Activated naive CD8-positive, alpha-beta T cell treated with anti-CD3 and anti-CD28 coated beads, Interleukin-2, amount 50 U/mL, for 24 hours (primary cell): ENCODE measurements at regions not wholly inside any gene's neighbourhood (a gene's known extent, or its start where the extent isn't known, plus 50 kb on each side); places are given as distances from the start of the nearest gene placed in this dataset.

ENCODE experiments used
- ATAC-seq: fragments of 150-1000 bp; cut with Tn5 transposase; one replicate; pipeline ENCODE4 v1.10.0; 2021
- DNase-seq: peaks from one replicate; pipeline ENCODE4 v3.0.0; 2021
- H3K27ac Mint-ChIP-seq: one replicate; pipeline ENCODE4 v1.8.0; 2021; ENCODE audit warnings: mild to moderate bottlenecking, mixed read lengths
- H3K27me3 Mint-ChIP-seq: one replicate; pipeline ENCODE4 v1.8.0; 2021; ENCODE audit warnings: mixed read lengths
- H3K36me3 Mint-ChIP-seq: one replicate; pipeline ENCODE4 v1.8.0; 2021; ENCODE audit warnings: low read depth, mixed read lengths
- H3K4me1 Mint-ChIP-seq: one replicate; pipeline ENCODE4 v1.8.0; 2021; ENCODE audit warnings: mixed read lengths
- H3K4me3 Mint-ChIP-seq: one replicate; pipeline ENCODE4 v1.8.0; 2021; ENCODE audit warnings: mild to moderate bottlenecking, moderate library complexity, mixed read lengths
- H3K9me3 Mint-ChIP-seq: one replicate; pipeline ENCODE4 v1.8.0; 2021; ENCODE audit warnings: mixed read lengths

DNA sequence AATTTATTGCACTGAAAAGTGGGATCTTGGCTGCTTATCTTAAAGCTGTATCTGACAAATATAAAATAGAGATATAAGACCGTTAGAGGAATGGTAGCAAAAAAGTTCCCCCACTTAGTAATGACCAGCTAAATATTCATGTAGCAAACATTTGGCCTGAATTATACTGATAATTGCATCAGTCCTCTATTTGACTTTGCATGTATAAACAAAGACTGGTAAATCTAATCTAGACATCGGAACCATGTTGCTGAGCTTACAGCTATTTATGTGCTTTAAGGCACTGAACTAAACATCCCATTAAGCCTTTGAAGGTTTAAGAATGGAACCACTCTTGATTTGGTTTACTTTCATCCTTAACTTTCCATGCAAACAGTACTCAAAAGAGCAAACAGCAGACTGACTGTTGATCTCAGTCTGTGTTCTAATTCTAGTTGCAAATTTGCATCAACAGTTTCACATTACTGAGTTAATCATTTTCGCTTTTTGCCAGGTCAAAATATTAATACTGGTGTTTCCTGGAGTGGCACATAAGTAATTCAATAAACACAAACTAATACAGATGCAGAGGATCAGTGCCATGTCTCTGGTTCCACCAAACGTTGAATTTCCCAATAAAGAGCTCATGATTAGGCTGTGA, 203.5 kb upstream of the HTR2A start:
- Mint-ChIP-seq H3K27ac (no peak overlapping the region), H3K27me3 (peaks cover 2% of the 10 kb centered on the region), H3K9me3 (no peaks in the 10 kb centered on the region), H3K36me3 (no peaks in the 10 kb centered on the region), H3K4me1 (no peaks in the 10 kb centered on the region), H3K4me3 (no peak overlapping the region)
- no peak for ATAC-seq
- DNase-seq, result no peak

DNA sequence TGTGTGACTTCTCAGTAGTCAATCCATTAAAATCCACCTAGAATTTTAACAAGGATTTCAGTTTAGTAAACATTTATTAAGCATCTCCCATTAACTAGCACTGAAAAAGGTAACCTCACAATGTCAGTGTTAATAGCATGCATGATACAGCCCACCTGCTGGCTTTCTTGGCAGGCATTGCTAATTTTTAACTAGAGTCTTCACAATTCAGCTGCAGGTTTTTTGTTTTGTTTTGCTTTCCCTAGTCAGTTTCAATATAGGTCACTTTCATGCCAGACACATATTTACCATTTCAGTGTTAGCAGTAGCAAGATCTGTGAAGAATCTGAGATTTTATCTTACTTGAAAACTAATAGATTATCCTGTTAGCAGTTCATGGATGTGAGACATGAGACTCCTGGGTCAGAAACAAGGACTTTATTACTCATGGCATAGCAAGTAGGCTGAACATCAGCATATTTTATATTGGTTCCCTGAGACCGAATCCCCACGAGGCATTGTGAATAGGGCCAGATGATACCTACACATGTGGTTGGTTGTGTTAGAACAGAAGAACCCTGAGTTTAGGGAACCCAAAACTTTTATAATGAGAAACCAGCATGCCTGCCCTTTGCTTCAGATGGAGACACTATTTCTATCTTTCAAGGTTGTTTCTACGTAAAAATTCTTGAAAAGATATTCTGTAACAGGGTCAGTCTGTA, 198.0 kb upstream of the HTR2A start:
- DNase-seq, result no peak
- H3K4me1 Mint-ChIP-seq, result no peaks in the 10 kb centered on the region
- ATAC-seq, result no peak
- H3K27me3 Mint-ChIP-seq, result peaks cover 2% of the 10 kb centered on the region
- H3K4me3 Mint-ChIP-seq, result no peak overlapping the region
- no peaks in the 10 kb centered on the region for H3K36me3 Mint-ChIP-seq
- H3K27ac Mint-ChIP-seq, result no peak overlapping the region
- no peaks in the 10 kb centered on the region for H3K9me3 Mint-ChIP-seq

DNA sequence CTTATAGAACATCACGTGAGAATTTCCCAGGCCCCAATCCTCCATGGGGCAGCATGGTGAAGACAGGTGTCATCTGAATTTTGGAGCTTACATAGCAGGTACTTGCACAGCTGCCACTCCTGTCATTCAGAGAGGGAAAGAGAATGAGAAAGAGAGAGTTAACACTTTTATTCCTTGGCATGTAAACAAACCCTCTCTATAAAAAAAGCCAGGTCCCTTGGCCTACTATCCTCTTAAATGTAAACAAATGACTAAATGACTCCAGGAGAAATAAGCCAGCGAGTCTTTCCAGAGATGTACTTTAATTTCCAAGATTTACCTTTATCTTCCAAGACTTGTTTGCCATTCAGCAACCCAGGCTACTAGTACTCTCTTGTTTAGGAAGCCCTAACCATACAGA, 195.3 kb upstream of the HTR2A start:
- no peaks in the 10 kb centered on the region for H3K4me1 Mint-ChIP-seq
- ATAC-seq (no peak), DNase-seq (no peak)
- no peaks in the 10 kb centered on the region for H3K36me3 Mint-ChIP-seq
- H3K27ac Mint-ChIP-seq, result no peak overlapping the region
- H3K4me3 Mint-ChIP-seq, result no peak overlapping the region
- H3K9me3 Mint-ChIP-seq, result no peaks in the 10 kb centered on the region
- H3K27me3 Mint-ChIP-seq, result no peaks in the 10 kb centered on the region

DNA sequence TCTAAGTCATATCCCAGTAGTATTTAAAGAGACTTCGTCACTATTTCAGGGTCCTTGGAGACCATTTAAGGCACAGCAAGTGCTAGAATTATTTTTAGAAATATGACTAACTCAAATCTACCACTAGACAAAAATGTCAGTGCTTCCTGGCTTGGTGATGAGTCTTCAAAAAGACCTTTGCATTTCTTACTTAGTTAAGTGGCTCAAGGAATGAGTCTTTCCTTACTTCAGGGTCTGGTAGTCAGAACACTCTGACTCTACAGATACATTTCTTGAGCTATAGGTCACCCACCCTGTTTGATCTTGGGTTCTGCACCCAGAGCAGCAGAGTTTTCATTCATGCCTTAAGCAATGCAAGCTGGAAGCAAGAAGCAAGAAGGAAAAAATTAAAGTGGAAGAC, 191.0 kb upstream of the HTR2A start:
- Mint-ChIP-seq H3K36me3 (no peaks in the 10 kb centered on the region), H3K4me1 (no peaks in the 10 kb centered on the region), H3K4me3 (no peak overlapping the region), H3K9me3 (no peaks in the 10 kb centered on the region), H3K27me3 (no peaks in the 10 kb centered on the region), H3K27ac (no peak overlapping the region)
- DNase-seq (no peak), ATAC-seq (no peak)

DNA sequence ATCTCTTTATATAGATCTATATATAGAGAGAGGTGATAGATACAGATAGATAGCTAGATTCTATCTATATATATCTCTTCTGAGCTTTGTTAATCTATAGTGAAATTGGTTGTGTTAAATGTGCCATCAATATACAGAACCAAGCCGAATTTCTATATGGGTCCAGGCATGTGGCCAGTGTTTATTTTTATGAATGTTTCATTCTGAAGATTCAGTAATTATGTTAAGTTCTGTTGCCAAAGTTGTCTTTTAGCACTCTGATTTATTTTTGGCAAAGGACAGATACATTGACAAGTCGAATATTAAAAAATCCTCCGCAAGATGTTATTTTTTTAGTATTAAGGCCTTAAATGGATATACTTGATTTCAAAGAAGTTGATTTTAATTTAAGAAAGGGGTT, 190.4 kb upstream of the HTR2A start:
- Mint-ChIP-seq H3K36me3 (no peaks in the 10 kb centered on the region), H3K4me1 (no peaks in the 10 kb centered on the region), H3K27ac (no peak overlapping the region), H3K4me3 (no peak overlapping the region), H3K9me3 (no peaks in the 10 kb centered on the region), H3K27me3 (no peaks in the 10 kb centered on the region)
- no peak for ATAC-seq
- no peak for DNase-seq

DNA sequence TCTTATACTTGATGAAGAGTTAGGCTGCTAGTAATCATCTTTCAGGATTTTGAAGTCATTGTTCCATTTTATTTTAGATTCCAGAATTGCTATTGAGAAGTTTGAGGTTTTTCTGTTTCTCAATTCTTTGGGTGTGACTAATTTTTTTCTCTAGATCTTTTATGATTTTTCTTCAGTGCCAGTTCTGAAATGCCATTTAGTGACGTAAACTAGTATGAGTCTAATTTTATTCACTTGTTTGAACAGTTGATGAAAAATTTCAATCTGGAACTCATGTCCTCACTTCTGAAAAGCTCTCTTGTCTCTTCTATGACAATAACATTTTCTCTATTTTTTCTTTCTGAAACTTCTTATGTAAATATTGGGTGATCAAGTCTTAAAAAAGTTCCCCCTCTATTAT, 188.5 kb upstream of the HTR2A start:
- H3K4me3 Mint-ChIP-seq, result no peak overlapping the region
- no peaks in the 10 kb centered on the region for H3K27me3 Mint-ChIP-seq
- no peaks in the 10 kb centered on the region for H3K36me3 Mint-ChIP-seq
- no peak overlapping the region for H3K27ac Mint-ChIP-seq
- ATAC-seq (no peak), DNase-seq (no peak)
- no peaks in the 10 kb centered on the region for H3K4me1 Mint-ChIP-seq
- no peaks in the 10 kb centered on the region for H3K9me3 Mint-ChIP-seq

DNA sequence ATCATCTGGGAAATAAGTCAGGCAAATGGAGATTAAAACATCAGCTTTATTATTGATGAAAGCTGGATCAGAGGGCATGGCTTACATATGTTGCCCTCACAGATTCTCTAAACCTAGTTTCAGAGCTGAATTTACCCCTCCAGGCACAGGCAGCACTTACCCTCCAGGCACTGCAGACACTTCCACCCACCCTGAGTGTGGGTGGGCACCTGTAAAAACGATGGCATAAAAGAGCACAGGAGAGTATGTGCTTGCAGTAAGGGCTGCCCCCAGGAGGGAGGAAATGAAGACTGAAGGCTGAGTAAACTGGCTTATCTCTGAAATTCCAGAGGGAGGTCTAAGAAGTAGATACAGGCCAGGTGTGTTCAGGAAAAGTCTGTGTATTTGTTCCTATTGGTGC, 185.0 kb upstream of the HTR2A start:
- H3K9me3 Mint-ChIP-seq, result no peaks in the 10 kb centered on the region
- no peak overlapping the region for H3K4me3 Mint-ChIP-seq
- no peaks in the 10 kb centered on the region for H3K36me3 Mint-ChIP-seq
- ATAC-seq (no peak), DNase-seq (no peak)
- no peak overlapping the region for H3K27ac Mint-ChIP-seq
- H3K4me1 Mint-ChIP-seq, result no peaks in the 10 kb centered on the region
- H3K27me3 Mint-ChIP-seq, result no peaks in the 10 kb centered on the region

DNA sequence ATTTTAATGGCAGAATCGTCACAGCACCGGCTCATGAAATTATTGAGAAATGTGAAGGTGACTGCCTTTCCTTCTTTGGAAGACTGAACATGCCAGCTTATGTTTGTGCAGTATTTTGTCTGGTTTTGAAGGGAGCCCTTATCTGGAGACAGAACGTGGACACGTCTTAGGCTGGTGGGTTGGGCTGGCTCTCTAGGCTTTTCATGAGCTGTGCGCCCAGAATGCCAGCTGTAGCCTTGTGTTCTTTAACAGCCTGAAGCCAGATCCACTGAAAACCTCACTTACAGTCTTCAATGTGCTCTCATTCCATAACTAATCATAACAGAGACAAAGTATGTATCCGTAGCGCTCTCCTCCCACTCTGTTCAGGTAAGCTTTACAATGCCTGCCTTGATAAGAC, 184.4 kb upstream of the HTR2A start:
- Mint-ChIP-seq H3K27ac (no peak overlapping the region), H3K36me3 (no peaks in the 10 kb centered on the region), H3K4me1 (no peaks in the 10 kb centered on the region), H3K4me3 (no peak overlapping the region), H3K9me3 (no peaks in the 10 kb centered on the region), H3K27me3 (no peaks in the 10 kb centered on the region)
- no peak for ATAC-seq
- no peak for DNase-seq

DNA sequence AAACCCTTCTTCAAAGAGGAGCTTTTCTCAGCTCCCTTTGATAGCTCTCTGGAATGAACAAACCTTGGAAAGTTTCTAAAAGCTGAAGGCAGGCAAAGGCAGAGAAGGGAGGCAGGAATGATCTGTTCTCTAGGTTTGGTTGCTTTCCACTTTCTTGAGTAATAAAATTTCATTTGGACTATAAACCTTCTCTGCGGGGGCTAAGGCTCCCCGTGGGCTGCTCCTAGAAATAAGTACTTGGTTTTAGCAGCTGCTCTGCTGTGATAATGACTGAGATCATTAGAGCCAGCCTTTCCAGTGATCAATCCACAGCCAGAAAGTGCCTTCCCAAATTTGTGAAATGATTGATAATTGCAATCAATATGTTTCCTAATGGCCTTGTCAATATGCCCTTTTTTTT, 183.8 kb upstream of the HTR2A start:
- no peaks in the 10 kb centered on the region for H3K9me3 Mint-ChIP-seq
- no peak for ATAC-seq
- no peak for DNase-seq
- H3K36me3 Mint-ChIP-seq, result no peaks in the 10 kb centered on the region
- no peaks in the 10 kb centered on the region for H3K27me3 Mint-ChIP-seq
- no peak overlapping the region for H3K27ac Mint-ChIP-seq
- no peak overlapping the region for H3K4me3 Mint-ChIP-seq
- H3K4me1 Mint-ChIP-seq, result no peaks in the 10 kb centered on the region

DNA sequence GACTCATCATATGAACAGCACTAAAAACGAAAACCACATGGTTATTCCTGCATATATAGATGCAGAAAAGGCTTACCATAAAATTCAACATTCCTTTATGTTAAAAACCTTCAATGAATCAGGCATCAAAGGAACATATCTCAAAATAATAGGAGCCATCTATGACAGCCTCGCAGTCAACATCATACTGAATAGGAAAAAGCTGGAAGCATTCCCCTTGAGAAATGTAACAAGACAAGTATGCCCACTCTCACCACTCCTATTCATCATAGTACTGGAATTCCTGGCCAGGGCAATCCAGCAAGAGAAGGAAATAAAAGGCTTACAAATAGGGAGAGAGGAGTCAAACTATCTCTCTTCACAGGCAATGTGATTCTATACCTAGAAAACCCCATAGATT, 179.6 kb upstream of the HTR2A start:
- ATAC-seq (no peak), DNase-seq (no peak)
- Mint-ChIP-seq H3K4me1 (no peaks in the 10 kb centered on the region), H3K9me3 (peaks cover 12% of the 10 kb centered on the region), H3K36me3 (no peaks in the 10 kb centered on the region), H3K27ac (no peak overlapping the region), H3K4me3 (no peak overlapping the region), H3K27me3 (no peaks in the 10 kb centered on the region)

DNA sequence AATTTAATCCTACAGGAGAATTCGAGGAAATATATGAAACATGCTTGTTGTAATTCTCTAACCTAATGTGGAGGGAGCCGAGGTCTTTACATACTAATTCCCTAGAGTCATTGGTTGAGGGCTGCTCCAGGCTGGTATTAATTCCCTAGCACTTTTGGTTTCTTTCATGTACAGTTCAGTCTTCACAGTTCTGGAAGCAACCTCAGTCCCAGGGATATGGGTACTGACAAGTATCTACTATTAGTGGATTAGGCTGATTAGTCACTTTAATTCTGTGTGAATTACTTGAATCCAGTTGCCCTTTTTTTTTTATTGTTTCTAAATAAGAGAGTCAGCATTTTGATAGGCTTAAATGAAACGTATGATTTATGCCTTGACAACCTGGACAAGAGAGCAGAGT, 172.3 kb upstream of the HTR2A start:
- Mint-ChIP-seq H3K9me3 (peaks cover 3% of the 10 kb centered on the region), H3K36me3 (no peaks in the 10 kb centered on the region), H3K27ac (no peak overlapping the region), H3K27me3 (peaks cover 14% of the 10 kb centered on the region), H3K4me3 (no peak overlapping the region), H3K4me1 (no peaks in the 10 kb centered on the region)
- ATAC-seq (no peak), DNase-seq (no peak)

DNA sequence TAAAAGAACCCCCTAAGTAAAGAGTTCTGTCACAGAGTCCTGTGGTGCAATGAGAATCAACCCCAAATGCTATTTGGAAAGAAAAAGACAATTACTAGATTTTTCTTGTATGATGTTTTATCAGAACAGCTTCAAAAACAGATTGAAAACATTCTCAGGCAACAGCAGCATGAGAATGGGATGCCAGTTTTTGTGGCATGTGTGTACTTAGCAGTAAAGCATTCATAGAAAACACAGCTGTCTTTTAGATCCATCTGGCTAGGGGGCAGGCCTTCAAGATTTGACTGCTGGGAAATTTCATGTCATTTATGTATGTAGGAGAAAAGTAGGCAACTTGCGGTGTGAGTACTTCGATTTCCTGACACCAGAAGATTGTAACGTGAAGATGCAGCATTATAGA, 170.5 kb upstream of the HTR2A start:
- Mint-ChIP-seq H3K36me3 (no peaks in the 10 kb centered on the region), H3K9me3 (peaks cover 11% of the 10 kb centered on the region), H3K4me3 (no peak overlapping the region), H3K27ac (no peak overlapping the region), H3K27me3 (peaks cover 14% of the 10 kb centered on the region), H3K4me1 (no peaks in the 10 kb centered on the region)
- ATAC-seq (no peak), DNase-seq (no peak)

DNA sequence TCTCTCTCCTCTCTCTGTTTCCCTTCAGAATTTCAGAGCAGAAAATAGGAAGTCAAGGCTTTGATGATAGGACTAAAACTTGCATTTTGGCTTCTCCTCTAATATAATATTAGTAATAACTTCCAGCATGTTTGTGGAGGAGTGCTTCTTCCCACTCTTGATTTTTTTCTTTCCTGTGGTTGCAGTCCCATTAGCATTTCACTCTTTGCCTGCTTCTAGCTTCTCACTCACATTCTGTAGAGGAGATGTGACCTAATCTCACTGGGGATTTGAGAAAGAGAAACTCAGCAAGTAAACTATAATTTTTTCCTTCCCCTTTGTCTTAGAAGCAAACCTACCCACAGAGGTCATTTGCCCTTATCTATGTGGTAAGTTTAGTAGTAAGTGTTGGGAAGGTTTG, 169.4 kb upstream of the HTR2A start:
- Mint-ChIP-seq H3K4me1 (no peaks in the 10 kb centered on the region), H3K27ac (no peak overlapping the region), H3K27me3 (peaks cover 13% of the 10 kb centered on the region), H3K9me3 (peaks cover 17% of the 10 kb centered on the region), H3K36me3 (no peaks in the 10 kb centered on the region), H3K4me3 (no peak overlapping the region)
- DNase-seq (no peak), ATAC-seq (no peak)

DNA sequence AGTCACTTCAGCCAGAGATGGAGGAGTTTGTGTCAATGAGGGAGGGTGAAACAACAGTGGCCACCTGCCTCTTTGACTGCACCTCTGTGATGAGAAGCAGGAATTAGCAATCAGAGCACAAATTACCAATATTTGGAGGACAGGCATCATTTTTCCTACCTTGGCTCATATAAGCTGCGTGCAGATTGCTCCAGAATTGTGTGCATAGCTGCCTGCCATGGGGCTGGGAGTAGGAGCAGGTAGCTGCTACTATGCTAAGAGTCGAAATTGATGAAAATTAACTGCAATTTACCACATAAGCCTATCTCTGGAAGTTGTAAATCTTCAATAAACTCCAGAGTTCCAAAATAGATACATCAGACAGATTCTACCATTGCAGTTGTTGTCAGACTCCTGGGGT, 167.5 kb upstream of the HTR2A start:
- no peak for DNase-seq
- H3K4me1 Mint-ChIP-seq, result no peaks in the 10 kb centered on the region
- peaks cover 17% of the 10 kb centered on the region for H3K9me3 Mint-ChIP-seq
- H3K36me3 Mint-ChIP-seq, result no peaks in the 10 kb centered on the region
- ATAC-seq, result no peak
- no peak overlapping the region for H3K27ac Mint-ChIP-seq
- no peak overlapping the region for H3K4me3 Mint-ChIP-seq
- H3K27me3 Mint-ChIP-seq, result peaks cover 6% of the 10 kb centered on the region

DNA sequence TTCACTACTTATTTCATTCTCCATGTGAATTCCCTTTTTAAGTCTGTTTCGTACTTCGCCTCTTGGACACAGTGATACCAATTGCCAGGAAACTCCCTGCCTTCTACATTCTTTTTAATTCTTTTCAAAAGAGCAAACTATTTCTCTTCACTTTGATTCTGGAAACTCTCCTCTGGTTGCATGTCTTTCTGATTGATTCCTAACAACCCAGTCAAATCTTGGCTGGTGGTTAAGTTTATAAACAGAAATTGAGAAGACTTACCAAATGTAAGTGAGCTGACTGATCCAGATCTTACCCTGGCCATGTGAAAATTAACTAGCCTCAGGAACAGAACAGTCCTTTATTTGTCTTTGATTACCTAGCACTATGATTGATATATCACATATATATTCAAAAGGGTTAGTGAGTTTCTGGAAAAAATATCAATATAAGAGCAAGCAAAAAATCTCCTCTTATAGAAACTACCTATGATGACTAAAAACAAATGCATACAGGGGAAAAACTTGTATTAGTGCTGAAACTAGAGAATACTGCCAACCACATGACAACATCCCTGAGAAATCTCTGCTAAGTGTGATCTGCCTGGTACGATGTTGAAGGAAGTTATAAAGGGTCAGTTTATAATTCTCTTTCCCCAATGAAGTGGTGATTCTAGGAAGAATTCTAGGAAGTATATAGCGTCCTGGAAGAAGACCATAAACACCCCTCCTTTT, 152.6 kb upstream of the HTR2A start:
- H3K36me3 Mint-ChIP-seq, result no peaks in the 10 kb centered on the region
- H3K9me3 Mint-ChIP-seq, result no peaks in the 10 kb centered on the region
- no peaks in the 10 kb centered on the region for H3K4me1 Mint-ChIP-seq

More for the DNA sequence above, 152.6 kb upstream of the HTR2A start:
- Mint-ChIP-seq H3K27me3 (no peaks in the 10 kb centered on the region), H3K4me3 (no peak overlapping the region), H3K27ac (no peak overlapping the region)
- ATAC-seq (no peak), DNase-seq (no peak)
